SU-DHL-6 (cell line): ENCODE measurements at regions not wholly inside any gene's neighbourhood (a gene's known extent, or its start where the extent isn't known, plus 50 kb on each side); places are given as distances from the start of the nearest gene placed in this dataset.

Source experiments
- EZH2phosphoT487 ChIP-seq: fragments of 200-600 bp; sonication (generic), shearing (Covaris generic); conservative IDR thresholded peaks from 2 replicates; pipeline ENCODE4 v1.6.1; 2018; ENCODE audit warnings: mild to moderate bottlenecking, antibody characterized with exemption, low read length, moderate library complexity, mixed read lengths
- TF ChIP-seq, protein P1 (sequence below): fragments of 200-600 bp; sonication (generic); IDR thresholded peaks from one replicate; pipeline ENCODE4 v1.5.1; 2017; ENCODE audit warnings: antibody characterized with exemption, mild to moderate bottlenecking, low read length, moderate library complexity; ENCODE audit not compliant: insufficient read depth, poor library complexity, severe bottlenecking

DNA sequence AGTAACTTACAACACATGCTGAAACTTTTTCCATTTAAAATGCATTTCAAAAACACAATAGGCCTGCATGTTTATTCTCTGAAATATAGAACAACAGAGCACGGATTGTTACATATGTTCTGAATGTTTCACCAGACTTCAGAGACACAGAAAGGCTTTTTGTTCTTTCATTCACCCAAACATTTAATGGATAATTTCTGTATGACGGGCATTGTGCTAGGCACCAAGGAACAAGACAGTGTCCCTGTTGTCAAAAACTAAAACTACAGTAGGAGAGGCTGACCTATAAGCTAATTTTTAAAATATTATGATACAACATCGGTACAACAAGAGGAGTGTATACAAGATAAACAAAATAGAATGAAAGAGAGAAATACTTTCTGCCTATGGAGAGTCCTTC lies 81.9 kb upstream of the TEAD1 start:
- TF ChIP-seq, protein P1, sequence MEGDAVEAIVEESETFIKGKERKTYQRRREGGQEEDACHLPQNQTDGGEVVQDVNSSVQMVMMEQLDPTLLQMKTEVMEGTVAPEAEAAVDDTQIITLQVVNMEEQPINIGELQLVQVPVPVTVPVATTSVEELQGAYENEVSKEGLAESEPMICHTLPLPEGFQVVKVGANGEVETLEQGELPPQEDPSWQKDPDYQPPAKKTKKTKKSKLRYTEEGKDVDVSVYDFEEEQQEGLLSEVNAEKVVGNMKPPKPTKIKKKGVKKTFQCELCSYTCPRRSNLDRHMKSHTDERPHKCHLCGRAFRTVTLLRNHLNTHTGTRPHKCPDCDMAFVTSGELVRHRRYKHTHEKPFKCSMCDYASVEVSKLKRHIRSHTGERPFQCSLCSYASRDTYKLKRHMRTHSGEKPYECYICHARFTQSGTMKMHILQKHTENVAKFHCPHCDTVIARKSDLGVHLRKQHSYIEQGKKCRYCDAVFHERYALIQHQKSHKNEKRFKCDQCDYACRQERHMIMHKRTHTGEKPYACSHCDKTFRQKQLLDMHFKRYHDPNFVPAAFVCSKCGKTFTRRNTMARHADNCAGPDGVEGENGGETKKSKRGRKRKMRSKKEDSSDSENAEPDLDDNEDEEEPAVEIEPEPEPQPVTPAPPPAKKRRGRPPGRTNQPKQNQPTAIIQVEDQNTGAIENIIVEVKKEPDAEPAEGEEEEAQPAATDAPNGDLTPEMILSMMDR: no peak
- no peak for TF ChIP-seq EZH2phosphoT487
